ENCODE measurements at regions not wholly inside any gene's neighbourhood (a gene's known extent, or its start where the extent isn't known, plus 50 kb on each side); places are given as distances from the start of the nearest gene placed in this dataset.

- Histone ChIP-seq H3K27ac (no peak overlapping the region), H3K27me3 (peaks cover 11% of the 10 kb centered on the region), H3K9me3 (no peaks in the 10 kb centered on the region), H3K36me3 (no peaks in the 10 kb centered on the region), H3K4me3 (peak overlapping the region; percentile 51), H3K4me1 (peaks cover 14% of the 10 kb centered on the region)
- DNase-seq (ENCODE audit: low spot score in 2 of 2): no peak
- TF ChIP-seq, protein P1, sequence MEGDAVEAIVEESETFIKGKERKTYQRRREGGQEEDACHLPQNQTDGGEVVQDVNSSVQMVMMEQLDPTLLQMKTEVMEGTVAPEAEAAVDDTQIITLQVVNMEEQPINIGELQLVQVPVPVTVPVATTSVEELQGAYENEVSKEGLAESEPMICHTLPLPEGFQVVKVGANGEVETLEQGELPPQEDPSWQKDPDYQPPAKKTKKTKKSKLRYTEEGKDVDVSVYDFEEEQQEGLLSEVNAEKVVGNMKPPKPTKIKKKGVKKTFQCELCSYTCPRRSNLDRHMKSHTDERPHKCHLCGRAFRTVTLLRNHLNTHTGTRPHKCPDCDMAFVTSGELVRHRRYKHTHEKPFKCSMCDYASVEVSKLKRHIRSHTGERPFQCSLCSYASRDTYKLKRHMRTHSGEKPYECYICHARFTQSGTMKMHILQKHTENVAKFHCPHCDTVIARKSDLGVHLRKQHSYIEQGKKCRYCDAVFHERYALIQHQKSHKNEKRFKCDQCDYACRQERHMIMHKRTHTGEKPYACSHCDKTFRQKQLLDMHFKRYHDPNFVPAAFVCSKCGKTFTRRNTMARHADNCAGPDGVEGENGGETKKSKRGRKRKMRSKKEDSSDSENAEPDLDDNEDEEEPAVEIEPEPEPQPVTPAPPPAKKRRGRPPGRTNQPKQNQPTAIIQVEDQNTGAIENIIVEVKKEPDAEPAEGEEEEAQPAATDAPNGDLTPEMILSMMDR (IDR thresholded peaks at IDR 0.05): no peak
- TF ChIP-seq POLR2A (IDR thresholded peaks at IDR 0.05) (no peak), EP300 (IDR thresholded peaks at IDR 0.05) (no peak), POLR2AphosphoS5 (IDR thresholded peaks at IDR 0.05) (no peak)
- 28% methylated on average over 8 of the region's 8 CpGs for WGBS
Observed at GRCh38 chr17:36721560-36722120, 120.3 kb downstream of the MRM1 start.

GRCh38 chr17:36722121-36722902, 120.9 kb downstream of the MRM1 start:
- Histone ChIP-seq H3K36me3 (no peaks in the 10 kb centered on the region), H3K27ac (no peak overlapping the region), H3K9me3 (no peaks in the 10 kb centered on the region), H3K4me3 (peak overlapping the region; percentile 51), H3K27me3 (peaks cover 18% of the 10 kb centered on the region), H3K4me1 (peaks cover 14% of the 10 kb centered on the region)
- TF ChIP-seq EP300 (IDR thresholded peaks at IDR 0.05): no peak
- TF ChIP-seq POLR2A (IDR thresholded peaks at IDR 0.05): no peak
- TF ChIP-seq POLR2AphosphoS5 (IDR thresholded peaks at IDR 0.05): no peak
- TF ChIP-seq, protein P1 (IDR thresholded peaks at IDR 0.05): no peak
- WGBS: 13% methylated on average over 30 of the region's 49 CpGs
- no peak for DNase-seq (ENCODE audit: low spot score in 2 of 2)

DNA sequence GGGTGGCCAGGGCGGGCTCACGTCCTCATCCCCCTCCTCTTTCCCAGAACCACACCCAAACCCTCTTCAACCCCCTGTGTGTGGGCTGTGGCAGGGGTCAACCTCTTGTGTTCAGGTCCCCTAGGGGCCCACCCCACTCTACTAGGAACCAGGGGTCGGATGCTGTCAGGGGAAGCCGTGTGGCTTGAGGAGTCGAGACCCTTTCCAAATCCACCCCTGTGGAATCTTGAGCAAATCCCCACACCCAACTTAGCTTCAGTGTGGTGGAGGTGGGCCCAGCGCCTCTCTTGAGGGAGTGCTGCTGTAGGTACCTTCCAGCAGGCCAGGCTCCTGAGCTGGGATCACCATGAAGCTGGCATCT, 121.5 kb downstream of the MRM1 start:
- TF ChIP-seq EP300 (IDR thresholded peaks at IDR 0.05) (no peak), POLR2A (IDR thresholded peaks at IDR 0.05) (no peak), POLR2AphosphoS5 (IDR thresholded peaks at IDR 0.05) (no peak)
- TF ChIP-seq, protein P1 (IDR thresholded peaks at IDR 0.05): no peak
- Histone ChIP-seq H3K4me1 (peaks cover 14% of the 10 kb centered on the region), H3K27ac (no peak overlapping the region), H3K9me3 (no peaks in the 10 kb centered on the region), H3K36me3 (no peaks in the 10 kb centered on the region), H3K4me3 (peak overlapping the region; percentile 51), H3K27me3 (peaks cover 23% of the 10 kb centered on the region)
- DNase-seq (ENCODE audit: low spot score in 2 of 2): no peak
- 43% methylated on average over 2 of the region's 6 CpGs for WGBS

DNA sequence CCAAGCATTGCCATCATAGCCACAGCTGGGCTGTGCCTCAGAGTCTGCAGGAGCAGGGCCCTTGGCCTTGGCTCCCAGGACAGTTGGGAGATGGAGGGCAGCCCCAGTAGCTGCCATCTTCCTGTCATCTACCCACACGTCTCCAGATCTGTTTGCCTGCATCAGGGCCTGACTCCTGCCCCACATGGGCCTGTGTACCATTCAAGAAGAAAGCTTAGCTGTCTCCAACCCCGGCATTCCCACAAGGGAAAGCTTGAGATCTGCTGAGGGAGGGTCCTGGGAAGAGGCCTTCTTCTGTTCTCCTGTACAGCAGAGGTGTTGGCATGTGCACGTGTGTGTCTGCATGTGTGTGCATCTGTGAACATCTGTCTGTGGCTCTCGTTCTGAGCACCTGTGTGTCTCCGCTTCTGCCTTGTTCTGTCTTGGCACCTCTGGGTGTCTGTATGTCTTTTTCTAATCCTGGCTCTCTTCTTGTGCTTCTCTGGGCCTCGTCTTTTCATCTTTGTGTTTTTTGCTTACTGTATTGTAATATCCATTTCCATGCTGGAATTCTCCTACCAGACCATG, 122.2 kb downstream of the MRM1 start:
- DNase-seq (ENCODE audit: low spot score in 2 of 2): no peak
- Histone ChIP-seq H3K36me3 (no peaks in the 10 kb centered on the region), H3K4me1 (peaks cover 15% of the 10 kb centered on the region), H3K27ac (no peak overlapping the region), H3K9me3 (no peaks in the 10 kb centered on the region), H3K4me3 (no peak overlapping the region), H3K27me3 (peaks cover 30% of the 10 kb centered on the region)
- TF ChIP-seq EP300 (IDR thresholded peaks at IDR 0.05) (no peak), POLR2AphosphoS5 (IDR thresholded peaks at IDR 0.05) (no peak), POLR2A (IDR thresholded peaks at IDR 0.05) (no peak)
- TF ChIP-seq, protein P1 (IDR thresholded peaks at IDR 0.05): no peak
- WGBS: 79% methylated on average over 5 of the region's 6 CpGs

GRCh38 chr17:36726199-36726598, 124.8 kb downstream of the MRM1 start:
- Histone ChIP-seq H3K27ac (no peak overlapping the region), H3K9me3 (no peaks in the 10 kb centered on the region), H3K27me3 (peaks cover 50% of the 10 kb centered on the region), H3K4me3 (no peak overlapping the region), H3K36me3 (no peaks in the 10 kb centered on the region), H3K4me1 (peaks cover 20% of the 10 kb centered on the region)
- DNase-seq (ENCODE audit: low spot score in 2 of 2): no peak
- 85% methylated on average over 4 of the region's 4 CpGs for WGBS
- TF ChIP-seq POLR2A (IDR thresholded peaks at IDR 0.05): no peak
- TF ChIP-seq POLR2AphosphoS5 (IDR thresholded peaks at IDR 0.05): no peak
- TF ChIP-seq EP300 (IDR thresholded peaks at IDR 0.05): no peak
- TF ChIP-seq, protein P1 (IDR thresholded peaks at IDR 0.05): no peak

Data from suprapubic skin (tissue), 4 donors.